ENCODE measurements at regions not wholly inside any gene's neighbourhood (a gene's known extent, or its start where the extent isn't known, plus 50 kb on each side); places are given as distances from the start of the nearest gene placed in this dataset.

- no peak for DNase-seq
Measured at GRCh38 chr6:163940705-163941623, 526.4 kb downstream of the QKI start.

- no peak for DNase-seq
Measured at GRCh38 chr6:163937071-163937470, 522.6 kb downstream of the QKI start.

GRCh38 chr6:163935158-163935762 lies 520.7 kb downstream of the QKI start:
- no peak for DNase-seq

- no peak for DNase-seq
Measured at GRCh38 chr6:163930012-163930411, 515.5 kb downstream of the QKI start.

GRCh38 chr6:163929538-163929937 lies 515.0 kb downstream of the QKI start:
- DNase-seq = no peak

GRCh38 chr6:163926642-163927041 lies 512.1 kb downstream of the QKI start:
- no peak for DNase-seq

- DNase-seq = no peak
Measured at GRCh38 chr6:163925839-163926238, 511.3 kb downstream of the QKI start.

GRCh38 chr6:163923658-163924411 lies 509.3 kb downstream of the QKI start:
- DNase-seq = no peak

- no peak for DNase-seq
Measured at GRCh38 chr6:163922562-163922961, 508.0 kb downstream of the QKI start.

- DNase-seq = no peak
Measured at GRCh38 chr6:163919652-163920051, 505.1 kb downstream of the QKI start.

- no peak for DNase-seq
Measured at GRCh38 chr6:163916315-163917081, 502.0 kb downstream of the QKI start.

GRCh38 chr6:163915131-163915530 lies 500.6 kb downstream of the QKI start:
- no peak for DNase-seq

GRCh38 chr6:163913045-163913444 lies 498.5 kb downstream of the QKI start:
- DNase-seq = no peak

GRCh38 chr6:163906006-163906710 lies 491.6 kb downstream of the QKI start:
- no peak for DNase-seq

- DNase-seq = no peak
Measured at GRCh38 chr6:163904186-163904585, 489.7 kb downstream of the QKI start.

- no peak for DNase-seq
Measured at GRCh38 chr6:163903541-163903940, 489.0 kb downstream of the QKI start.

GRCh38 chr6:163902993-163903392 lies 488.5 kb downstream of the QKI start:
- no peak for DNase-seq

- no peak for DNase-seq
Measured at GRCh38 chr6:163901681-163902080, 487.2 kb downstream of the QKI start.

GRCh38 chr6:163900570-163900969 lies 486.1 kb downstream of the QKI start:
- DNase-seq = no peak

- no peak for DNase-seq
Measured at GRCh38 chr6:163897669-163898068, 483.2 kb downstream of the QKI start.

GRCh38 chr6:163897030-163897429 lies 482.5 kb downstream of the QKI start:
- DNase-seq = no peak

- DNase-seq = no peak
Measured at GRCh38 chr6:163895162-163895561, 480.6 kb downstream of the QKI start.
